ENCODE measurements at regions not wholly inside any gene's neighbourhood (a gene's known extent, or its start where the extent isn't known, plus 50 kb on each side); places are given as distances from the start of the nearest gene placed in this dataset.
A peak's percentile ranks its signal among the peaks of the same experiment; 100 is the strongest.

GRCh38 chr11:119875841-119876600 is 147.0 kb upstream of the NECTIN1 start:
- Histone ChIP-seq H3K9me2 (ENCODE audit: insufficient read depth) (no peaks in the 10 kb centered on the region), H3K4me1 (ENCODE audit: insufficient read depth) (no peaks in the 10 kb centered on the region), H3K4me3 (no peak overlapping the region), H3K4me2 (ENCODE audit: unreplicated experiment) (no peak overlapping the region), H3F3A (ENCODE audit: insufficient read depth) (no peaks in the 10 kb centered on the region), H3K36me3 (ENCODE audit: low read depth) (no peaks in the 10 kb centered on the region), H3K79me2 (ENCODE audit: insufficient read depth) (no peaks in the 10 kb centered on the region), H3K27ac (no peak overlapping the region), H3K9ac (no peak overlapping the region), H2AFZ (no peak overlapping the region), H3K27me3 (replicated peaks; ENCODE audit: insufficient read depth) (peaks cover 27% of the 10 kb centered on the region), H4K20me1 (ENCODE audit: insufficient read depth) (no peaks in the 10 kb centered on the region), H3K9me3 (ENCODE audit: low read depth) (no peaks in the 10 kb centered on the region)
- DNase-seq, result peak; percentile 10
- WGBS, 2 experiments (ENCODE audit: low coverage in 1 of 2, low lambda C conversion rate in 2 of 2, missing lambda C conversion rate in 2 of 2), result 30 to 31% methylated on average over 7 of the region's 7 CpGs
- TF ChIP-seq EZH2phosphoT487 (IDR thresholded peaks at IDR 0.05; ENCODE audit: insufficient read depth, low read depth) (no peak), EZH2 (IDR thresholded peaks at IDR 0.05; ENCODE audit: insufficient read depth, poor library complexity, severe bottlenecking) (no peak)
- in situ Hi-C loops (cut with MboI), result no loop called here

DNA sequence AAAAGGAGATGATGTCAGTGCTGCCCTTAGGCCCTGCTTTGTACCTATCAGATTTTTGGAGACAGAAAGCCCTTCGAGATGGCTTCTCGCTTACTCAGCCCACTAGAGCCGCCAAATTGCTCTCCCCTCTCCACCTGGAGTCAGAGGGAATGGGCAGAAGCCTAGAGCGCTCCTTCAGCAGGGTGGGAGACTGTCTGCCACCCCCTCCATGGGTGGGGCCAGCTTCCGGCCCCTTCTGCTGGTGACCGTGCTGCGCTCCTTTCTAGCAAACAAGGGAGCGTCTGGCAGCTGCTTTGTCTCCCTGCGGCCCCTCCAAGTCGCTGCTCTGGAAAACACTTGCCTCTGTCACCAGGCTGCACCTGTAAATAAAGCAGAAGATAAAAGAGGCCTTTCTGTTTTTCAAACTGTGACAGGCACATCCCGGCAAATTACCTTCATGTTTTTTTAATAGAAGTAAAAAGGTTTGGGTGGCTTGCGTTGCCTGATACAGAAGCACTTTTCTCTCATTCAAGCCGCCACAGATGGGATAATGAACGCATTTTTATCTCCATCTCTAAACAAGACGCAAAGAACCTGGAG is 145.7 kb upstream of the NECTIN1 start:
- Histone ChIP-seq H3K79me2 (ENCODE audit: insufficient read depth) (no peaks in the 10 kb centered on the region), H2AFZ (no peak overlapping the region), H3K4me1 (ENCODE audit: insufficient read depth) (no peaks in the 10 kb centered on the region), H3K9me3 (ENCODE audit: low read depth) (no peaks in the 10 kb centered on the region), H3K27me3 (replicated peaks; ENCODE audit: insufficient read depth) (peaks cover 28% of the 10 kb centered on the region), H3K36me3 (ENCODE audit: low read depth) (no peaks in the 10 kb centered on the region), H3F3A (ENCODE audit: insufficient read depth) (no peaks in the 10 kb centered on the region), H3K9ac (no peak overlapping the region), H3K4me2 (ENCODE audit: unreplicated experiment) (no peak overlapping the region), H3K27ac (no peak overlapping the region), H4K20me1 (ENCODE audit: insufficient read depth) (no peaks in the 10 kb centered on the region), H3K4me3 (no peak overlapping the region), H3K9me2 (ENCODE audit: insufficient read depth) (no peaks in the 10 kb centered on the region)
- in situ Hi-C loops (cut with MboI), result no loop called here
- DNase-seq, result no peak
- TF ChIP-seq EZH2phosphoT487 (IDR thresholded peaks at IDR 0.05; ENCODE audit: insufficient read depth, low read depth), result no peak
- WGBS, 2 experiments (ENCODE audit: low coverage in 1 of 2, low lambda C conversion rate in 2 of 2, missing lambda C conversion rate in 2 of 2), result 53 to 62% methylated on average over 14 to 15 of the region's 15 CpGs

GRCh38 chr11:119873761-119874421 is 144.9 kb upstream of the NECTIN1 start:
- in situ Hi-C loops (cut with MboI), result no loop called here
- Histone ChIP-seq H3K4me2 (ENCODE audit: unreplicated experiment) (no peak overlapping the region), H2AFZ (no peak overlapping the region), H3K4me1 (ENCODE audit: insufficient read depth) (no peaks in the 10 kb centered on the region), H3K4me3 (no peak overlapping the region), H3K9ac (no peak overlapping the region), H3K27ac (no peak overlapping the region), H3K9me2 (ENCODE audit: insufficient read depth) (no peaks in the 10 kb centered on the region), H4K20me1 (ENCODE audit: insufficient read depth) (no peaks in the 10 kb centered on the region), H3K79me2 (ENCODE audit: insufficient read depth) (no peaks in the 10 kb centered on the region), H3K27me3 (replicated peaks; ENCODE audit: insufficient read depth) (peaks cover 33% of the 10 kb centered on the region), H3F3A (ENCODE audit: insufficient read depth) (no peaks in the 10 kb centered on the region), H3K36me3 (ENCODE audit: low read depth) (no peaks in the 10 kb centered on the region), H3K9me3 (ENCODE audit: low read depth) (no peaks in the 10 kb centered on the region)
- DNase-seq, result no peak
- WGBS, 2 experiments (ENCODE audit: low coverage in 1 of 2, low lambda C conversion rate in 2 of 2, missing lambda C conversion rate in 2 of 2), result 64 to 65% methylated on average over 17 of the region's 17 CpGs
- TF ChIP-seq EZH2 (IDR thresholded peaks at IDR 0.05; ENCODE audit: insufficient read depth, poor library complexity, severe bottlenecking) (no peak), EZH2phosphoT487 (IDR thresholded peaks at IDR 0.05; ENCODE audit: insufficient read depth, low read depth) (no peak)

- Histone ChIP-seq H3K79me2 (ENCODE audit: insufficient read depth) (no peaks in the 10 kb centered on the region), H3K4me2 (ENCODE audit: unreplicated experiment) (no peak overlapping the region), H3F3A (ENCODE audit: insufficient read depth) (no peaks in the 10 kb centered on the region), H3K4me1 (ENCODE audit: insufficient read depth) (no peaks in the 10 kb centered on the region), H3K9me3 (ENCODE audit: low read depth) (no peaks in the 10 kb centered on the region), H4K20me1 (ENCODE audit: insufficient read depth) (no peaks in the 10 kb centered on the region), H3K4me3 (no peak overlapping the region), H3K27ac (no peak overlapping the region), H3K9me2 (ENCODE audit: insufficient read depth) (no peaks in the 10 kb centered on the region), H3K9ac (no peak overlapping the region), H2AFZ (no peak overlapping the region), H3K27me3 (replicated peaks; ENCODE audit: insufficient read depth) (peaks cover 40% of the 10 kb centered on the region), H3K36me3 (ENCODE audit: low read depth) (no peaks in the 10 kb centered on the region)
- no peak for DNase-seq
- no peak for TF ChIP-seq EZH2phosphoT487 (IDR thresholded peaks at IDR 0.05; ENCODE audit: insufficient read depth, low read depth)
- TF ChIP-seq EZH2 (IDR thresholded peaks at IDR 0.05; ENCODE audit: insufficient read depth, poor library complexity, severe bottlenecking), result no peak
- WGBS, 2 experiments (ENCODE audit: low coverage in 1 of 2, low lambda C conversion rate in 2 of 2, missing lambda C conversion rate in 2 of 2), result 55% methylated on average over 11 of the region's 11 CpGs
- in situ Hi-C loops (cut with MboI), result no loop called here
These were observed 143.8 kb upstream of the NECTIN1 start for GRCh38 chr11:119872611-119873310.

Data from GM23248 (cell line).